ENCODE measurements at regions not wholly inside any gene's neighbourhood (a gene's known extent, or its start where the extent isn't known, plus 50 kb on each side); places are given as distances from the start of the nearest gene placed in this dataset.

DNA sequence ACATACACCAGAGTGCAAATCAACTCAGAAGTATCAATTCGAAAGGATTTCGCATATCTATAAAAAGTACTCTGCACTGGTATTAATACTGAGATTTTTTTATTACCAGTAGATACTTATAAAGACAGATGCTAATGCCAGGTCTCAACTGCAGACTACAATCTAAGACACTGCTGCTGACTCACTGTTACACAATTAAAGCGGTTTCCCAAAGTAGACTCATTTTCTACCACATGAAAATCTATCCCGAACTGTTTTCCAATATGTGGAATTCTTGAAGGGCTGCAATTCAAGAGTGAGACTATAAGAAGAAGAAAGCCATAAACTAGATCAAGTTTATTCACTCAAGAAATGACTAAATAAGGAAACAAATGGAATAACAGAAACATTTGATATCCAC is 57.2 kb upstream of the ARHGAP32 start:
- TF ChIP-seq RARB (CRISPR knock-in tag; IDR thresholded peaks at IDR 0.05) (no peak), GLIS3 (CRISPR knock-in tag; IDR thresholded peaks at IDR 0.05) (no peak), CSDC2 (CRISPR knock-in tag; IDR thresholded peaks at IDR 0.05) (no peak), TCF4 (CRISPR knock-in tag; IDR thresholded peaks at IDR 0.05; ENCODE audit: borderline replicate concordance) (no peak), ZFP30 (CRISPR knock-in tag; IDR thresholded peaks at IDR 0.05) (no peak), ZFP3 (CRISPR knock-in tag; IDR thresholded peaks at IDR 0.05) (no peak), ZC3H10 (CRISPR knock-in tag; IDR thresholded peaks at IDR 0.05) (no peak), ARNTL (CRISPR knock-in tag; IDR thresholded peaks at IDR 0.05; ENCODE audit: borderline replicate concordance, low read depth) (no peak)
- TF ChIP-seq, protein P1, sequence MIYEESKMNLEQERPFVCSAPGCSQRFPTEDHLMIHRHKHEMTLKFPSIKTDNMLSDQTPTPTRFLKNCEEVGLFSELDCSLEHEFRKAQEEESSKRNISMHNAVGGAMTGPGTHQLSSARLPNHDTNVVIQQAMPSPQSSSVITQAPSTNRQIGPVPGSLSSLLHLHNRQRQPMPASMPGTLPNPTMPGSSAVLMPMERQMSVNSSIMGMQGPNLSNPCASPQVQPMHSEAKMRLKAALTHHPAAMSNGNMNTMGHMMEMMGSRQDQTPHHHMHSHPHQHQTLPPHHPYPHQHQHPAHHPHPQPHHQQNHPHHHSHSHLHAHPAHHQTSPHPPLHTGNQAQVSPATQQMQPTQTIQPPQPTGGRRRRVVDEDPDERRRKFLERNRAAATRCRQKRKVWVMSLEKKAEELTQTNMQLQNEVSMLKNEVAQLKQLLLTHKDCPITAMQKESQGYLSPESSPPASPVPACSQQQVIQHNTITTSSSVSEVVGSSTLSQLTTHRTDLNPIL (CRISPR knock-in tag; IDR thresholded peaks at IDR 0.05; ENCODE audit: low read depth) = no peak
- TF ChIP-seq, protein P2, sequence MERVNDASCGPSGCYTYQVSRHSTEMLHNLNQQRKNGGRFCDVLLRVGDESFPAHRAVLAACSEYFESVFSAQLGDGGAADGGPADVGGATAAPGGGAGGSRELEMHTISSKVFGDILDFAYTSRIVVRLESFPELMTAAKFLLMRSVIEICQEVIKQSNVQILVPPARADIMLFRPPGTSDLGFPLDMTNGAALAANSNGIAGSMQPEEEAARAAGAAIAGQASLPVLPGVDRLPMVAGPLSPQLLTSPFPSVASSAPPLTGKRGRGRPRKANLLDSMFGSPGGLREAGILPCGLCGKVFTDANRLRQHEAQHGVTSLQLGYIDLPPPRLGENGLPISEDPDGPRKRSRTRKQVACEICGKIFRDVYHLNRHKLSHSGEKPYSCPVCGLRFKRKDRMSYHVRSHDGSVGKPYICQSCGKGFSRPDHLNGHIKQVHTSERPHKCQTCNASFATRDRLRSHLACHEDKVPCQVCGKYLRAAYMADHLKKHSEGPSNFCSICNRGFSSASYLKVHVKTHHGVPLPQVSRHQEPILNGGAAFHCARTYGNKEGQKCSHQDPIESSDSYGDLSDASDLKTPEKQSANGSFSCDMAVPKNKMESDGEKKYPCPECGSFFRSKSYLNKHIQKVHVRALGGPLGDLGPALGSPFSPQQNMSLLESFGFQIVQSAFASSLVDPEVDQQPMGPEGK (CRISPR knock-in tag; IDR thresholded peaks at IDR 0.05; ENCODE audit: borderline replicate concordance) = no peak

Measured in SK-N-SH treated with all-trans-retinoic acid at 6 μM for 48 hours (cell line).